Activated CD4-positive, alpha-beta T cell treated with anti-CD3 and anti-CD28 coated beads, Interleukin-2, amount 10 ng/mL, durations not matched to agents 7 days and 5 days (primary cell): ENCODE measurements at regions not wholly inside any gene's neighbourhood (a gene's known extent, or its start where the extent isn't known, plus 50 kb on each side); places are given as distances from the start of the nearest gene placed in this dataset.
A peak's percentile ranks its signal among the peaks of the same experiment; 100 is the strongest.

Source experiments
- CTCF ChIA-PET: fragments of 350-600 bp; sonication (Branson Sonifier 250); formaldehyde crosslinking; loops from one replicate; lab custom pipeline; 2021; ENCODE audit warnings: antibody characterized with exemption; lab: Charles Lee
- POLR2A ChIA-PET: fragments of 350-600 bp; sonication (Branson Sonifier 250); formaldehyde crosslinking; loops from one replicate; lab custom pipeline; 2021; ENCODE audit warnings: antibody characterized with exemption; lab: Charles Lee
- DNase-seq: peaks from one replicate; pipeline ENCODE4 v3.0.0-alpha.2; 2020
- H3K27ac Mint-ChIP-seq: one replicate; pipeline ENCODE4 v1.8.0; 2021; ENCODE audit warnings: mild to moderate bottlenecking, moderate library complexity, mixed read lengths
- H3K27me3 Mint-ChIP-seq: one replicate; pipeline ENCODE4 v1.8.0; 2021; ENCODE audit warnings: mixed read lengths
- H3K36me3 Mint-ChIP-seq: one replicate; pipeline ENCODE4 v1.8.0; 2021; ENCODE audit warnings: low read depth, mixed read lengths
- H3K4me1 Mint-ChIP-seq: one replicate; pipeline ENCODE4 v1.8.0; 2021; ENCODE audit warnings: mixed read lengths
- H3K4me3 Mint-ChIP-seq: one replicate; pipeline ENCODE4 v1.8.0; 2021; ENCODE audit warnings: mild to moderate bottlenecking, moderate library complexity, mixed read lengths
- H3K9me3 Mint-ChIP-seq: one replicate; pipeline ENCODE4 v1.8.0; 2021; ENCODE audit warnings: mixed read lengths

DNA sequence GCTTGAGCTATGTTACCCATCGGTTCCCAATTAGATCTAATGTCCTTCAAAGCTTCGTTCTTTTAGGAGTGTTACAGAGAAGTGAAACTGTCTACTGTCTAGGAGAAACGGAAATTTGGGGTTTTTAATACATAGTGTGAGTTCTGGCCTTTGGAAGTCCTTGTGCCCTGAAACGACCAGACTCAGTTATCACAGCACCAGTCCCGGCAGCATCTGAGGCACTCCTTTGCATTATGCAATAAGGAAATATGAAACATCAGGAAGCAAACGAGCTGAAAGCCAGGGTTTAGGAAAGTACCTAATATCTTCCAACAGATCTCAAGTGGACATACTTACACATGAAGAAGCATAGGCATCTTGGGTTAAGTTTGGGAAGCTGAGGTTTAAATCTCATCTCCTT, 61.8 kb upstream of the ADGRF1 start:
- no peaks in the 10 kb centered on the region for H3K4me1 Mint-ChIP-seq
- H3K9me3 Mint-ChIP-seq, result no peaks in the 10 kb centered on the region
- CTCF ChIA-PET, result no interaction called here
- H3K27me3 Mint-ChIP-seq, result no peaks in the 10 kb centered on the region
- no peaks in the 10 kb centered on the region for H3K36me3 Mint-ChIP-seq
- POLR2A ChIA-PET, result no interaction called here
- H3K27ac Mint-ChIP-seq, result no peak overlapping the region
- DNase-seq, result no peak
- no peak overlapping the region for H3K4me3 Mint-ChIP-seq

DNA sequence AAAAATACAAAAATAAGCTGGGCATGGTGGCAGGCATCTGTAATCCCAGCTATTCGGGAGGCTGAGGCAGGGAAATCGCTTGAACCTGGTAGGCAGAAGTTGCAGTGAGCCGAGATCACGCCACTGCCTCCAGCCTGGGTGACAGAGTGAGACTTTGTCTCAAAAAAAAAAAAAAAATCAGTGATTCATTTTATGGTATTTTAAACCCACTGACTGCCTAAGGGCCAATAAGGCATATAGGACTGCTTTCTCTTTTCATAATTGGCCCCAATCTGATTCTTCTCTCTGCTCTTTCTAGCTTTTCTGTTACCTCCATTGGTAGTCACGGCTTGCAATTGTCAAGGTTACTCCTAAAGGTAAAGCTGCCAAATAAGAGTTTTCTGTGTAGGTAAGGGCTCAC, 60.2 kb upstream of the ADGRF1 start:
- no peak overlapping the region for H3K4me3 Mint-ChIP-seq
- H3K9me3 Mint-ChIP-seq, result no peaks in the 10 kb centered on the region
- POLR2A ChIA-PET, result no interaction called here
- H3K36me3 Mint-ChIP-seq, result no peaks in the 10 kb centered on the region
- CTCF ChIA-PET, result no interaction called here
- no peaks in the 10 kb centered on the region for H3K27me3 Mint-ChIP-seq
- no peak for DNase-seq
- no peak overlapping the region for H3K27ac Mint-ChIP-seq
- H3K4me1 Mint-ChIP-seq, result no peaks in the 10 kb centered on the region

DNA sequence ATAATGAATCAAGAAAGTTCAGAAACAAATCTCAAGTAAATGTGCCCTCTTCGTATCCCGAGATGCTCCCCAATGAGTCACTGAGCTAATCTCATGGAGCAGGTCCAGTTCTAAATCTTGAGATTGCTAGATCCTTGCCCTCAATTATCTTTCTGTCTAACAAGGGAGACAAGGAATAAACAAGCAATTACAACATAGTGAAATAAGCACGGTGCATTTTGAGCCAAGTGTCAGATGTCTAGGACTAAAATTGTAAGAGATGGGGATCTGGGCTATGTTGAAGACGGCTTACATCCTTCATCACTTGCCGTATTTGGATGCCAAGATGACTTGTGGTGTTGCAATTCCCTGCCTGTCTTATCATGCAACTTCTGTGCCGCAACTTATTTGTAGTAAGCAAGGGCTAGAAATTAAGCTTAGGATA, 56.5 kb upstream of the ADGRF1 start:
- H3K27me3 Mint-ChIP-seq, result peaks cover 2% of the 10 kb centered on the region
- no peak overlapping the region for H3K27ac Mint-ChIP-seq
- no peak overlapping the region for H3K4me3 Mint-ChIP-seq
- DNase-seq, result no peak
- ChIA-PET POLR2A (no interaction called here), CTCF (no interaction called here)
- no peaks in the 10 kb centered on the region for H3K36me3 Mint-ChIP-seq
- H3K4me1 Mint-ChIP-seq, result no peaks in the 10 kb centered on the region
- H3K9me3 Mint-ChIP-seq, result no peaks in the 10 kb centered on the region

DNA sequence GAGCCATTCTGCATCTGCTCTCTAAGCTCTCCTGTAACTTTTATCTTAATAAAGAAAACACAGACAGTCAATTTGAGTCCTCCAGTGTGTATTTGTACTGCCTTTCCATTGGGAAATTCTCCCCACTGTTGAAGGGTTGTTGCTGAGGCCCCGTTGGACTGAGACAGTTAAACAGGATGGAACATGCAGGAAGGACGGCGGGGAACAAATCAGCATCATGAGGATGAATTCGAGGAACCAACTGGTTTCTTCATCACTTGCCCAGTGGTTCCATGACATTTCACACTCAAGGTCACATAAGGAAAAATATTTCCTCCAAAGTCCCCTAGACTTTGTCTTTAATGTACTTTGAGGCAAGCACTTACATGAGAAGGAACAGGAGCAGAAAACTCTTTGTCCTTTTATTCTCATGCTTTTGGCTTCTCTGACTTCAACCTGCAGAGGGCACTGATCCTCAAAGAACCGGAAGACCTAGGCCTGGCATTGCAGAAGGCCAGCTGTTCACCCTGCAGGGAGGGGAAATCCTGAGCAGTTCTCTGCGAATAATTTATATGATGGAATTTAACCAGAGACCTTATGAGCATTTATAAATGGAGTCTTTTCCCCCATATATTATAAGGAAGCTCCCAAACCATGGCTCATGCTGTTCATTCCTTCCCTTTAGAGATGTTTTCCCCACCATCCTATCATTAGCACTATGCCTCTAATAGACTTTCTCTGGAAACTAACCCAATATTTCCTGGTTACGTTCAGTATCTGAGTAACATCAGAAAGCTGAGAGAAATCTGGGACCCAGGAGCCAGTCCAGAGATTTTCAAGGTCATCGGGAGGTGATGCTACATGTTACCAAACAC, 55.2 kb upstream of the ADGRF1 start:
- DNase-seq, result peak; percentile 67
- Mint-ChIP-seq H3K4me3 (no peak overlapping the region), H3K9me3 (no peaks in the 10 kb centered on the region), H3K4me1 (no peaks in the 10 kb centered on the region), H3K27me3 (peaks cover 2% of the 10 kb centered on the region), H3K36me3 (no peaks in the 10 kb centered on the region), H3K27ac (no peak overlapping the region)
- ChIA-PET CTCF (interaction anchor here (0.9 kb wide), 1 partner anchor 16 kb away, joined by 3 read pairs; no protein-coding TSS in a partner anchor), POLR2A (no interaction called here)

DNA sequence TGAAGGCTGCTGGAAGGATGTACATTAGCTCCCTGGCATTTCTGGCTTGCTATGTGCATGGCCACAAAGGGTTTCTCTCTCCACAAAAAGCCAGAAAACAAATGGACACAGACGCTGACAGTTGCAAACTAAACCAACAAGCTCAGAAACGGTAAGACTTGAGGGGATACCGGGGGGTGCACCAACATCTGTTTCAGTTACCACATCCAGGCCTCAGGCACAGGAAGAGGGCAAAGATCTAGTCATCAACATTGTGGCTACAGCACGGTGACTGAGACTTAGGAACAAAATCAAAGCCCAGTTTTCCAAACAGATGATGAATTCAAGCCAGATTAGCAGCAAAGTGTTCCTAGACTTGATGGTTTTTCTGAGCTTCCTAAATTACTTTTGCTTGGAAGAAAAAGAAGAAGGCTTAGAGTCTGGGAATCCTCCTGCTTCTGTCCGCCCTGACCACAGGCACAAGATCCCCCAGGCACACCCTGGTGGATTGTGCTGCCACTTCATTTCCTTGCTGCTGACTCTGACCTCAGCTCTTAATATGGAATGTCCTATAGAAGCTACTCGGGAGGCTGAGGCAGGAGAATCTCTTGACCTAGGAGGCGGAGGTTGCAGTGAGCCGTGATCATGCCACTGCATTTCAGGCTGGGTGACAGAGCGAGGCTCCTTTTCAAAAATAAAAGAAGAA, 54.2 kb upstream of the ADGRF1 start:
- no peaks in the 10 kb centered on the region for H3K9me3 Mint-ChIP-seq
- no peaks in the 10 kb centered on the region for H3K36me3 Mint-ChIP-seq
- H3K4me3 Mint-ChIP-seq, result no peak overlapping the region
- ChIA-PET POLR2A (no interaction called here), CTCF (no interaction called here)
- peaks cover 2% of the 10 kb centered on the region for H3K27me3 Mint-ChIP-seq
- H3K27ac Mint-ChIP-seq, result no peak overlapping the region
- H3K4me1 Mint-ChIP-seq, result no peaks in the 10 kb centered on the region
- no peak for DNase-seq

DNA sequence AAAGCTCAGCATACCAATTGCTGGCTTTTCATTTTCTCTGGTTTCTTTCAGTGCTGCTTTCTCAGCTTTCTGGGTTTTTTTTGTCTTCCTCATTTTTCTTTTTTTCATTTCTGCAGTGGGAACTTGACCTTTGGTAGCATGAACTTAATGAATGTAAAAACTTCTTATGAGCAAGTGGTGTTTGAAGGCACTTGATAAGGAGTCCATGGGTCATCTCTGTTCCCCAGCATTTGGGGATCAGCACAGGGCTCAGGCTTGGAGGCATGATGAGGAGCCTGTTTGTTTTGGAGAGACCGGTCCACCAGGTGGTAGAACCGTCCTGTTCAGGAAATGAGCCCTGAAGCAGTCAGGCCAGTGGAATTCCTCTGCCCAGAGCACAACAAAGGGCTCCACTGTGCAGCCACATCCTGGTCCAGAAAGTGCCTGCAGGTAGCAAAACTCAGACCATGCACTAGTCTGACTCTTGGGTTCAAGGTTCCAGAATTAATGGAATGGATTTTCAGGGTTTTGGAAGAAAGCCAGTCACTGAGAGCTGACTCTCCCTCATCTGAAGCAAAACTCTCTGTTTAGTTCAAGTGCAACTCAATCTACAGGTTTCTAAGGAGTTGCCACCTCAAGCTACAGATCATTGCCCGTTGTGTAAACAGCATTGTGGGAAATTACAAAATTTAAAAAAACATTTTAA, 52.3 kb upstream of the ADGRF1 start:
- ChIA-PET POLR2A (no interaction called here), CTCF (no interaction called here)
- no peaks in the 10 kb centered on the region for H3K9me3 Mint-ChIP-seq
- no peak for DNase-seq
- no peak overlapping the region for H3K4me3 Mint-ChIP-seq
- H3K4me1 Mint-ChIP-seq, result no peaks in the 10 kb centered on the region
- H3K36me3 Mint-ChIP-seq, result no peaks in the 10 kb centered on the region
- H3K27ac Mint-ChIP-seq, result no peak overlapping the region
- H3K27me3 Mint-ChIP-seq, result peaks cover 8% of the 10 kb centered on the region

DNA sequence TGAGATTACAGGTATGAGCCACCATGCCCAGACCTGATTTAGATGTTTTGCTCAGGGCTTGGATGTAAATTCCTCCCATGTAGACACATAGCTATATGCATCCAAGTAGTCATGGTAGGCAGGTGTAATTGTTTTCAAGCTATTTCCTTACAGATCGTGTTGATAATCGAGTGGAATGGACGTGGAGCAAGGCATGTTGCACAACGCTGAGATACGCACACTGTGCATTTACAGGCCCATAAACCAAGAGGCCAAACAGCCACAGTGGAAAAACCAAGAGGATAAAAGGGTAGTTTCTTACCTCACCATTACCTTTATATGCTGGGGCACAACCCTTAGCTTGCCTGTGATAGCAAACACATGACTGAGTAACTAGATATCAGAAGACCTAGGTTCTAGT, 51.0 kb upstream of the ADGRF1 start:
- no peaks in the 10 kb centered on the region for H3K4me1 Mint-ChIP-seq
- peaks cover 10% of the 10 kb centered on the region for H3K27me3 Mint-ChIP-seq
- H3K27ac Mint-ChIP-seq, result no peak overlapping the region
- no peaks in the 10 kb centered on the region for H3K9me3 Mint-ChIP-seq
- H3K4me3 Mint-ChIP-seq, result no peak overlapping the region
- no peaks in the 10 kb centered on the region for H3K36me3 Mint-ChIP-seq
- ChIA-PET POLR2A (no interaction called here), CTCF (no interaction called here)
- DNase-seq, result no peak

DNA sequence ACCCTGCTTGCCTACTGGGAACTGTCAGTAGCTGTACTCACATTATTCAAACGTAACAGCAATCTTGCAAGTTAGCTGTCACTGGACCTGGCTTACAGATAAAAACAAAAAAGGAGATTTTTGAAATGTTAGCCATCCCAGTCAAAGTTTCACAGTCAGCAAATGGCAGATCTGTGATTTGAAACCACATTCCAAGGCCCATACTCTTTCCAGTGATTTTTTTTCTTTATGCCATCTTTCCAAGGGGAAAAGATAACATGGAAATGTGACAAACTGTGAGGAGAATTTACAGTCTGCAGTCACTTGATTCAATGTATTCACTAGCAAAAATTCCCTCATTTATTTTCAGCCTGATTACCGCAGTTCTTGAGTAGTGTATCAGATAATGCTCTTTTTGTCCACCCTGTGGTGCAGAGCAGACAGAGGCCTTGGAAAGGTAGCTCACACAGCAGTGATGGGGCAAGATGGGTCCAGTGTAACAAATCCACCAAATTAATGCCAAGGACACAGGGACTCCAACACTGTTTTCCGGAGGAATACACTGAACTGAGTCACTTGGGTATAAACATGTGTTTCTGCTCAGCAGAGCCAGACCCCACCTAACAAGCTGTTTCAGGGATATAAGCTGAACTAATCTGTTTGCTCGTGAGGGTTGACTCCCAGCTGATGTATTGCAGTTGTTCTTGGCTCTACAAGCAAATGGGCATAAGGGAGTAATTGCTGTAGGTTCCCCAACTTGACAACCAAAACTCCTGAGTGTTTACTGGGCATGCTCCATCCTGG, 49.9 kb upstream of the ADGRF1 start:
- no peaks in the 10 kb centered on the region for H3K4me1 Mint-ChIP-seq
- H3K9me3 Mint-ChIP-seq, result no peaks in the 10 kb centered on the region
- H3K27me3 Mint-ChIP-seq, result peaks cover 10% of the 10 kb centered on the region
- CTCF ChIA-PET, result no interaction called here
- POLR2A ChIA-PET, result no interaction called here
- H3K4me3 Mint-ChIP-seq, result no peak overlapping the region
- no peak for DNase-seq
- no peaks in the 10 kb centered on the region for H3K36me3 Mint-ChIP-seq
- H3K27ac Mint-ChIP-seq, result no peak overlapping the region
